H9 (cell line): ENCODE measurements at regions not wholly inside any gene's neighbourhood (a gene's known extent, or its start where the extent isn't known, plus 50 kb on each side); places are given as distances from the start of the nearest gene placed in this dataset.

Source experiments
- DNase-seq: peaks from one replicate; pipeline ENCODE4 v3.0.0-alpha.2; 2017
- H2AFZ ChIP-seq: one replicate; pipeline ENCODE4 v1.6.1; 2013; ENCODE audit warnings: mild to moderate bottlenecking, low read length, control low read depth, moderate library complexity
- H2AK5ac ChIP-seq: 2 replicates; pipeline ENCODE4 v1.6.1; 2013; ENCODE audit warnings: low read length, control low read depth, mixed read lengths; ENCODE audit not compliant: insufficient read length
- H2BK120ac ChIP-seq: one replicate; pipeline ENCODE4 v1.6.1; 2013; ENCODE audit warnings: low read depth, mild to moderate bottlenecking, low read length, control low read depth, inconsistent platforms; ENCODE audit not compliant: poor library complexity, severe bottlenecking
- H2BK12ac ChIP-seq: 2 replicates; pipeline ENCODE4 v1.6.1; 2013; ENCODE audit warnings: low read length, control low read depth, mixed read lengths, low read depth; ENCODE audit not compliant: insufficient read length
- H2BK15ac ChIP-seq: 2 replicates; pipeline ENCODE4 v1.6.1; 2013; ENCODE audit warnings: low read depth, low read length, control low read depth
- H2BK20ac ChIP-seq: one replicate; pipeline ENCODE4 v1.6.1; 2013; ENCODE audit warnings: low read depth, mild to moderate bottlenecking, low read length, control low read depth, inconsistent platforms; ENCODE audit not compliant: poor library complexity, severe bottlenecking
- H2BK5ac ChIP-seq: 2 replicates; pipeline ENCODE4 v1.6.1; 2013; ENCODE audit warnings: low read length, control low read depth, mixed read lengths; ENCODE audit not compliant: insufficient read length
- H3K14ac ChIP-seq: 2 replicates; pipeline ENCODE4 v1.6.1; 2013; ENCODE audit warnings: low read length, control low read depth; ENCODE audit not compliant: insufficient read depth
- H3K18ac ChIP-seq: 2 replicates; pipeline ENCODE4 v1.6.1; 2013; ENCODE audit warnings: low read depth, mild to moderate bottlenecking, mixed read lengths, low read length, control low read depth; ENCODE audit not compliant: insufficient read length
- H3K23ac ChIP-seq: 2 replicates; pipeline ENCODE4 v1.6.1; 2013; ENCODE audit warnings: low read length, control low read depth, mixed read lengths, low read depth; ENCODE audit not compliant: insufficient read length
- H3K23me2 ChIP-seq: 2 replicates; pipeline ENCODE4 v1.6.1; 2013; ENCODE audit warnings: low read depth, mild to moderate bottlenecking, mixed read lengths, low read length, control low read depth; ENCODE audit not compliant: insufficient read length, poor library complexity, severe bottlenecking
- H3K27ac ChIP-seq: 2 replicates; pipeline ENCODE4 v1.5.1; 2013; ENCODE audit warnings: low read length, control low read depth, mixed read lengths, low read depth; ENCODE audit not compliant: insufficient read length
- H3K27me3 ChIP-seq: 2 replicates; pipeline ENCODE4 v1.6.1; 2013; ENCODE audit warnings: low read length, control low read depth, inconsistent platforms; ENCODE audit not compliant: insufficient read depth
- H3K4ac ChIP-seq: 2 replicates; pipeline ENCODE4 v1.6.1; 2013; ENCODE audit warnings: low read depth, mild to moderate bottlenecking, control low read depth, inconsistent platforms, low read length, moderate library complexity
- H3K4me1 ChIP-seq: 2 replicates; pipeline ENCODE4 v1.6.1; 2013; ENCODE audit warnings: low read length, control low read depth, inconsistent platforms; ENCODE audit not compliant: insufficient read depth
- H3K4me2 ChIP-seq: 2 replicates; pipeline ENCODE4 v1.6.1; 2013; ENCODE audit warnings: low read length, control low read depth, mixed read lengths; ENCODE audit not compliant: insufficient read length, insufficient read depth
- H3K56ac ChIP-seq: 2 replicates; pipeline ENCODE4 v1.6.1; 2013; ENCODE audit warnings: low read depth, mild to moderate bottlenecking, mixed read lengths, low read length, control low read depth; ENCODE audit not compliant: insufficient read length
- H3K79me1 ChIP-seq: 2 replicates; pipeline ENCODE4 v1.6.1; 2013; ENCODE audit warnings: low read depth, mild to moderate bottlenecking, moderate library complexity, low read length, control low read depth, inconsistent platforms; ENCODE audit not compliant: insufficient read depth, poor library complexity, severe bottlenecking
- H3K79me2 ChIP-seq: 2 replicates; pipeline ENCODE4 v1.6.1; 2013; ENCODE audit warnings: low read length, control low read depth, inconsistent platforms; ENCODE audit not compliant: insufficient read depth
- H3K9ac ChIP-seq: 2 replicates; pipeline ENCODE4 v1.6.1; 2013; ENCODE audit warnings: low read length, control low read depth, mixed read lengths; ENCODE audit not compliant: insufficient read length; ENCODE audit errors: extremely low read depth
- H3K9me3 ChIP-seq: one replicate; pipeline ENCODE4 v1.6.1; 2013; ENCODE audit warnings: low read depth, low read length, inconsistent platforms; ENCODE audit not compliant: control insufficient read depth
- H3T11ph ChIP-seq: one replicate; pipeline ENCODE4 v1.6.1; 2013; ENCODE audit warnings: mild to moderate bottlenecking, low read length, control low read depth, inconsistent platforms
- H4K20me1 ChIP-seq: one replicate; pipeline ENCODE4 v1.6.1; 2013; ENCODE audit not compliant: control insufficient read depth, insufficient read length, insufficient read depth
- H4K5ac ChIP-seq: 2 replicates; pipeline ENCODE4 v1.6.1; 2013; ENCODE audit warnings: low read depth, mild to moderate bottlenecking, mixed read lengths, low read length, control low read depth; ENCODE audit not compliant: insufficient read length
- H4K8ac ChIP-seq: replicated peaks from 2 replicates; pipeline ENCODE4 v1.6.1; 2013; ENCODE audit warnings: low read length, control low read depth, mixed read lengths, low read depth; ENCODE audit not compliant: insufficient read length
- H4K91ac ChIP-seq: 2 replicates; pipeline ENCODE4 v1.6.1; 2013; ENCODE audit warnings: low read depth, mild to moderate bottlenecking, moderate library complexity, mixed read lengths, low read length, control low read depth; ENCODE audit not compliant: insufficient read length
- H3K27ac Mint-ChIP-seq, 3 experiments: 2 replicates in 2 of 3; 3 replicates in 1 of 3; pipeline ENCODE4 v1.8.0; 2020 to 2021; ENCODE audit warnings: mixed read lengths in 3 of 3, mild to moderate bottlenecking in 1 of 3, moderate library complexity in 1 of 3
- H3K27me3 Mint-ChIP-seq: 2 replicates; pipeline ENCODE4 v1.8.0; 2021; ENCODE audit warnings: low read depth, mild to moderate bottlenecking, moderate library complexity, mixed read lengths
- H3K36me3 Mint-ChIP-seq, 3 experiments: 2 replicates in 2 of 3; 3 replicates in 1 of 3; pipeline ENCODE4 v1.8.0; 2020 to 2021; ENCODE audit warnings: low read depth in 3 of 3, mixed read lengths in 3 of 3; ENCODE audit not compliant: insufficient read depth in 1 of 3
- H3K4me1 Mint-ChIP-seq, 2 experiments: 2 replicates each; pipeline ENCODE4 v1.8.0; 2020; ENCODE audit warnings: mixed read lengths in 2 of 2
- H3K4me3 Mint-ChIP-seq, 2 experiments: 2 replicates in 1 of 2; 3 replicates in 1 of 2; pipeline ENCODE4 v1.8.0; 2020 to 2021; ENCODE audit warnings: mild to moderate bottlenecking in 2 of 2, mixed read lengths in 2 of 2, moderate library complexity in 1 of 2
- H3K9me3 Mint-ChIP-seq, 2 experiments: 2 replicates in 1 of 2; 3 replicates in 1 of 2; pipeline ENCODE4 v1.8.0; 2020; ENCODE audit warnings: mild to moderate bottlenecking in 2 of 2, mixed read lengths in 2 of 2, moderate library complexity in 1 of 2
- CTCF ChIP-seq: fragments of 200-600 bp; sonication (generic); conservative IDR thresholded peaks from 3 replicates; pipeline ENCODE4 v1.8.0; 2021; ENCODE audit warnings: antibody characterized with exemption, mild to moderate bottlenecking
- WGBS: extraction: QIAGEN DNeasy Blood & Tissue Kit; methylation state at CpG from one replicate; pipeline ENCODE4 v1.1.7; 2013; ENCODE audit warnings: missing lambda C conversion rate, low lambda C conversion rate, mixed read lengths; ENCODE audit not compliant: insufficient read length; ENCODE audit errors: extremely low coverage; 5-methylcytosine and 5-hydroxymethylcytosine counted together

- Mint-ChIP-seq H3K4me1 (peaks cover 19 to 29% of the 10 kb centered on the region in 2 experiments), H3K36me3 (peaks cover 0 to 6% (median 0%) of the 10 kb centered on the region in 3 experiments; a peak in 1 of 7 replicates), H3K4me3 (no peak overlapping the region), H3K27me3 (no peaks in the 10 kb centered on the region), H3K9me3 (peaks cover 3 to 6% of the 10 kb centered on the region in 2 experiments; a peak in 4 of 5 replicates), H3K27ac (peak overlapping the region in 2 of 3 experiments; percentile 24 to 55; a peak in 2 of 7 replicates)
- WGBS, result no CpG with 5 or more reads among the region's 3 CpGs
- Histone ChIP-seq H3K56ac (no peak overlapping the region), H3K18ac (no peak overlapping the region), H3T11ph (no peak overlapping the region), H4K91ac (no peak overlapping the region), H4K5ac (no peak overlapping the region), H3K4me2 (no peak overlapping the region), H3K23ac (no peak overlapping the region), H3K14ac (no peak overlapping the region), H3K23me2 (no peaks in the 10 kb centered on the region), H3K27ac (no peak overlapping the region), H2AK5ac (no peak overlapping the region), H3K4ac (no peak overlapping the region), H3K9ac (no peak overlapping the region), H2BK12ac (no peak overlapping the region), H2BK15ac (no peak overlapping the region), H3K9me3 (no peaks in the 10 kb centered on the region), H2BK120ac (no peak overlapping the region), H2AFZ (no peak overlapping the region), H3K4me1 (no peaks in the 10 kb centered on the region; the same call in 1 of the 2 replicates), H2BK20ac (no peak overlapping the region), H3K27me3 (no peaks in the 10 kb centered on the region), H4K8ac (no peak overlapping the region), H2BK5ac (no peak overlapping the region), H3K79me2 (no peaks in the 10 kb centered on the region), H4K20me1 (no peaks in the 10 kb centered on the region), H3K79me1 (no peaks in the 10 kb centered on the region)
- DNase-seq, result no peak
- no peak for TF ChIP-seq CTCF
Observed at GRCh38 chr2:59560769-59561168, 992.7 kb downstream of the BCL11A start.
